IMR-90 (cell line): ENCODE measurements at regions not wholly inside any gene's neighbourhood (a gene's known extent, or its start where the extent isn't known, plus 50 kb on each side); places are given as distances from the start of the nearest gene placed in this dataset.

Source experiments
- ATAC-seq: fragments of 200-7000 bp; cut with Tn5 transposase; 2 replicates; pipeline ENCODE4 v1.9.1; 2020; ENCODE audit warnings: low read depth, mild to moderate bottlenecking, moderate library complexity
- BruUV-seq: library from RNA; stranded (reverse); fragments of 400-500 nt; replicated peaks from 2 replicates; lab custom pipeline; 2021; lab: Mats Ljungman, UMichigan
- CTCF ChIA-PET: fragments of 300-600 bp; formaldehyde crosslinking; extraction: SDS; loops from one replicate; lab custom pipeline; 2021; ENCODE audit warnings: antibody characterized with exemption; lab: Yijun Ruan, JAX
- POLR2A ChIA-PET: fragments of 300-600 bp; sonication (Branson Sonifier 250); formaldehyde crosslinking; loops from one replicate; lab custom pipeline; 2022; ENCODE audit warnings: antibody characterized with exemption; ENCODE audit not compliant: unreplicated experiment; lab: Charles Lee
- DNase-seq: peaks from one replicate; pipeline ENCODE4 v3.0.0; 2013
- H2AFZ ChIP-seq: replicated peaks from 2 replicates; pipeline ENCODE3; 2013; ENCODE audit warnings: low read length, mild to moderate bottlenecking; ENCODE audit not compliant: poor library complexity
- H2AK5ac ChIP-seq: 2 replicates; pipeline ENCODE4 v1.6.1; 2013; ENCODE audit warnings: low read depth, low read length, inconsistent platforms
- H2AK9ac ChIP-seq: replicated peaks from 2 replicates; pipeline ENCODE3; 2013; ENCODE audit warnings: mild to moderate bottlenecking, low read depth, low read length, moderate library complexity; ENCODE audit not compliant: poor library complexity
- H2BK120ac ChIP-seq: 2 replicates; pipeline ENCODE4 v1.6.1; 2013; ENCODE audit warnings: low read depth, low read length, inconsistent platforms
- H2BK15ac ChIP-seq: 3 replicates; pipeline ENCODE4 v1.6.1; 2013; ENCODE audit warnings: low read depth, low read length, inconsistent platforms
- H2BK20ac ChIP-seq: 2 replicates; pipeline ENCODE4 v1.6.1; 2013; ENCODE audit warnings: low read depth, mild to moderate bottlenecking, inconsistent platforms, low read length, moderate library complexity
- H2BK5ac ChIP-seq: 2 replicates; pipeline ENCODE4 v1.6.1; 2013; ENCODE audit warnings: mild to moderate bottlenecking, low read depth, low read length, inconsistent platforms; ENCODE audit not compliant: poor library complexity, severe bottlenecking
- H3K14ac ChIP-seq: replicated peaks from 2 replicates; pipeline ENCODE4 v1.6.1; 2013; ENCODE audit warnings: low read depth, low read length, inconsistent platforms
- H3K18ac ChIP-seq: 2 replicates; pipeline ENCODE4 v1.6.1; 2013; ENCODE audit warnings: low read depth, low read length, control low read depth
- H3K23ac ChIP-seq: 2 replicates; pipeline ENCODE4 v1.6.1; 2013; ENCODE audit warnings: low read depth, low read length, inconsistent platforms
- H3K27ac ChIP-seq: 2 replicates; pipeline ENCODE4 v1.5.1; 2013; ENCODE audit warnings: mild to moderate bottlenecking, control low read depth, low read length; ENCODE audit not compliant: insufficient read depth
- H3K27me3 ChIP-seq: 2 replicates; pipeline ENCODE4 v1.6.1; 2013; ENCODE audit warnings: low read length; ENCODE audit not compliant: control insufficient read depth, insufficient read depth
- H3K36me3 ChIP-seq: 2 replicates; pipeline ENCODE4 v1.6.1; 2013; ENCODE audit warnings: low read length, mixed read lengths; ENCODE audit not compliant: control insufficient read depth, insufficient read depth
- H3K4ac ChIP-seq: 2 replicates; pipeline ENCODE4 v1.6.1; 2013; ENCODE audit warnings: low read depth, low read length, inconsistent platforms
- H3K4me1 ChIP-seq: 2 replicates; pipeline ENCODE4 v1.6.1; 2013; ENCODE audit warnings: low read length, mixed read lengths; ENCODE audit not compliant: control insufficient read depth, insufficient read depth
- H3K4me2 ChIP-seq: 2 replicates; pipeline ENCODE4 v1.6.1; 2013; ENCODE audit warnings: low read depth, mild to moderate bottlenecking, control low read depth, low read length, moderate library complexity
- H3K4me3 ChIP-seq: 2 replicates; pipeline ENCODE4 v1.5.1; 2013; ENCODE audit warnings: low read depth, mild to moderate bottlenecking, control low read depth, low read length, moderate library complexity; ENCODE audit not compliant: insufficient read depth
- H3K56ac ChIP-seq: 2 replicates; pipeline ENCODE4 v1.6.1; 2013; ENCODE audit warnings: low read length, inconsistent platforms; ENCODE audit not compliant: insufficient read depth; ENCODE audit errors: extremely low read depth
- H3K79me1 ChIP-seq, 2 experiments: 2 replicates each; pipeline ENCODE4 v1.6.1; 2013; ENCODE audit warnings: low read length in 2 of 2, inconsistent platforms in 1 of 2, low read depth in 1 of 2
- H3K9ac ChIP-seq: 2 replicates; pipeline ENCODE4 v1.6.1; 2013; ENCODE audit warnings: low read depth, low read length, control low read depth
- H3K9me1 ChIP-seq: 2 replicates; pipeline ENCODE4 v1.6.1; 2013; ENCODE audit warnings: low read length, inconsistent platforms; ENCODE audit not compliant: insufficient read depth
- H3K9me3 ChIP-seq: 2 replicates; pipeline ENCODE4 v1.6.1; 2013; ENCODE audit warnings: low read length; ENCODE audit not compliant: control insufficient read depth, insufficient read depth
- H4K20me1 ChIP-seq: 2 replicates; pipeline ENCODE4 v1.6.1; 2013; ENCODE audit warnings: low read length, inconsistent platforms; ENCODE audit not compliant: insufficient read depth
- H4K5ac ChIP-seq: 2 replicates; pipeline ENCODE4 v1.6.1; 2013; ENCODE audit warnings: mild to moderate bottlenecking, low read depth, low read length, control low read depth
- H4K8ac ChIP-seq, 2 experiments: 2 replicates each; pipeline ENCODE4 v1.6.1; 2013; ENCODE audit warnings: low read depth in 2 of 2, low read length in 2 of 2, control low read depth in 1 of 2, inconsistent platforms in 1 of 2
- H4K91ac ChIP-seq: 2 replicates; pipeline ENCODE4 v1.6.1; 2013; ENCODE audit warnings: low read depth, low read length, inconsistent platforms; ENCODE audit not compliant: insufficient read depth
- BHLHE40 ChIP-seq: fragments of 150-350 bp; IDR thresholded peaks from 2 replicates; pipeline ENCODE4 v1.6.1; 2016; ENCODE audit warnings: mild to moderate bottlenecking, low read depth, low read length
- CEBPB ChIP-seq: IDR thresholded peaks from 2 replicates; pipeline ENCODE4 v1.6.1; 2012; ENCODE audit warnings: low read depth, low read length, improper control_type of control experiment
- CHD1 ChIP-seq: IDR thresholded peaks from 2 replicates; pipeline ENCODE4 v1.6.1; 2012; ENCODE audit warnings: low read depth, low read length, improper control_type of control experiment
- CTCF ChIP-seq: conservative IDR thresholded peaks from 2 replicates; pipeline ENCODE4 v1.5.1; 2012; ENCODE audit warnings: mild to moderate bottlenecking, low read depth, low read length, improper control_type of control experiment
- ELK1 ChIP-seq: fragments of 150-350 bp; IDR thresholded peaks from 2 replicates; pipeline ENCODE4 v1.6.1; 2016; ENCODE audit warnings: low read depth, mild to moderate bottlenecking, low read length, moderate library complexity, borderline replicate concordance
- FOS ChIP-seq: fragments of 150-350 bp; IDR thresholded peaks from 2 replicates; pipeline ENCODE4 v1.6.1; 2016; ENCODE audit warnings: low read depth, low read length
- MAFK ChIP-seq: IDR thresholded peaks from 2 replicates; pipeline ENCODE4 v1.6.1; 2012; ENCODE audit warnings: low read depth, low read length, improper control_type of control experiment
- MAZ ChIP-seq: IDR thresholded peaks from 2 replicates; pipeline ENCODE4 v1.6.1; 2012; ENCODE audit warnings: low read depth, mild to moderate bottlenecking, low read length, improper control_type of control experiment, moderate library complexity, borderline replicate concordance
- MXI1 ChIP-seq: IDR thresholded peaks from 2 replicates; pipeline ENCODE4 v1.6.1; 2012; ENCODE audit warnings: low read depth, mild to moderate bottlenecking, low read length, moderate library complexity, borderline replicate concordance
- NFE2L2 ChIP-seq: fragments of 150-350 bp; IDR thresholded peaks from 2 replicates; pipeline ENCODE4 v1.6.1; 2016; ENCODE audit warnings: low read depth, mild to moderate bottlenecking, low read length
- POLR2A ChIP-seq: IDR thresholded peaks from 2 replicates; pipeline ENCODE4 v1.6.1; 2012; ENCODE audit warnings: mild to moderate bottlenecking, low read depth, low read length
- RAD21 ChIP-seq: IDR thresholded peaks from 2 replicates; pipeline ENCODE4 v1.6.1; 2012; ENCODE audit warnings: low read length, improper control_type of control experiment
- RCOR1 ChIP-seq: IDR thresholded peaks from 2 replicates; pipeline ENCODE4 v1.6.1; 2012; ENCODE audit warnings: mild to moderate bottlenecking, low read length, improper control_type of control experiment; ENCODE audit not compliant: insufficient replicate concordance
- RFX5 ChIP-seq: IDR thresholded peaks from 2 replicates; pipeline ENCODE4 v1.8.0; 2012; ENCODE audit warnings: low read depth, mild to moderate bottlenecking, low read length, moderate library complexity
- SMC3 ChIP-seq: fragments of 150-350 bp; IDR thresholded peaks from 2 replicates; pipeline ENCODE4 v1.6.1; 2016; ENCODE audit warnings: low read depth, mild to moderate bottlenecking, antibody characterized with exemption, low read length, moderate library complexity
- USF2 ChIP-seq: fragments of 150-350 bp; IDR thresholded peaks from 2 replicates; pipeline ENCODE4 v1.6.1; 2017; ENCODE audit warnings: mild to moderate bottlenecking, antibody characterized with exemption, low read length, low read depth
- WGBS, 2 experiments: methylation state at CpG; one replicate each; pipeline versions ENCODE4 v1.1.5 to v1.1.7; 2013; ENCODE audit warnings: missing lambda C conversion rate in 2 of 2; ENCODE audit not compliant: insufficient read length in 1 of 2; ENCODE audit errors: extremely low coverage in 2 of 2; 5-methylcytosine and 5-hydroxymethylcytosine counted together
- dilution Hi-C: fragments of 300-500 bp; cut with HindIII; formaldehyde crosslinking; loops from one replicate; pipeline ENCODE4 v1.14.3; 2018; ENCODE audit warnings: low sequenced_read_pairs; ENCODE audit not compliant: unreplicated experiment
- in situ Hi-C: fragments of 300-500 bp; cut with MboI; formaldehyde crosslinking; loops from 3 replicates; pipeline ENCODE4 v1.14.3; 2019; ENCODE audit warnings: low sequenced_read_pairs, inconsistent platforms, mixed read lengths
- intact Hi-C: fragments of 100-400 bp; cut with micrococcal nuclease; formaldehyde crosslinking; loops from 2 replicates; pipeline ENCODE4 v1.10.0; 2022

GRCh38 chr4:36823199-36823967 lies 421.2 kb upstream of the NWD2 start:
- no peak overlapping the region for H3K14ac ChIP-seq
- H3K27ac ChIP-seq: no peak overlapping the region
- no peak for TF ChIP-seq MAZ
- no peak for TF ChIP-seq SMC3
- TF ChIP-seq RAD21: no peak
- no peak for TF ChIP-seq RCOR1
- no peak for TF ChIP-seq USF2
- TF ChIP-seq CHD1: no peak
- no peak for TF ChIP-seq NFE2L2
- TF ChIP-seq RFX5: no peak
- no peak for TF ChIP-seq CEBPB
- no peak for TF ChIP-seq BHLHE40
- TF ChIP-seq FOS: no peak
- TF ChIP-seq ELK1: no peak
- no peak for TF ChIP-seq MXI1
- no peak for TF ChIP-seq CTCF
- TF ChIP-seq MAFK: no peak
- TF ChIP-seq POLR2A: no peak
- no peak overlapping the region for H2BK5ac ChIP-seq
- DNase-seq: no peak
- ATAC-seq: no peak
- no peak overlapping the region for H2BK15ac ChIP-seq
- no peak overlapping the region for H4K8ac ChIP-seq
- ChIA-PET POLR2A (no interaction called here), CTCF (no interaction called here)
- in situ Hi-C loops (no loop called here), dilution Hi-C loops (no loop called here), intact Hi-C loops (no loop called here)
- BruUV-seq: no TSS peak
- peaks cover 16% of the 10 kb centered on the region for H3K9me3 ChIP-seq
- no peak overlapping the region for H4K91ac ChIP-seq
- no peak overlapping the region for H3K18ac ChIP-seq
- no peak overlapping the region for H3K23ac ChIP-seq
- no peak overlapping the region for H3K9ac ChIP-seq
- no peak overlapping the region for H3K4me3 ChIP-seq
- no peak overlapping the region for H2BK20ac ChIP-seq
- no peaks in the 10 kb centered on the region for H3K27me3 ChIP-seq
- H2AK9ac ChIP-seq: no peak overlapping the region
- H3K4ac ChIP-seq: no peak overlapping the region
- no peak overlapping the region for H3K4me2 ChIP-seq
- 75% methylated on average over 2 of the region's 12 CpGs; no CpG with 5 or more reads in 1 of the 2 experiments for WGBS, 2 experiments
- H2AFZ ChIP-seq: no peak overlapping the region
- no peaks in the 10 kb centered on the region for H3K36me3 ChIP-seq
- H3K79me1 ChIP-seq: no peaks in the 10 kb centered on the region
- no peaks in the 10 kb centered on the region for H3K4me1 ChIP-seq
- H2AK5ac ChIP-seq: no peak overlapping the region
- H2BK120ac ChIP-seq: no peak overlapping the region
- H3K9me1 ChIP-seq: no peaks in the 10 kb centered on the region
- H4K5ac ChIP-seq: no peak overlapping the region
- H4K20me1 ChIP-seq: no peaks in the 10 kb centered on the region
- no peak overlapping the region for H3K56ac ChIP-seq
